IPS DF 4.7 (cell line): ENCODE measurements at regions not wholly inside any gene's neighbourhood (a gene's known extent, or its start where the extent isn't known, plus 50 kb on each side); places are given as distances from the start of the nearest gene placed in this dataset.
"Not testable (repeated sequence)": the region's sequence is repeated elsewhere in the genome, so short reads cannot be mapped to it uniquely, and the experiment has no call there.

Experiments used
- DNase-seq: peaks from one replicate; pipeline ENCODE4 v3.0.0-alpha.2; 2013; ENCODE audit warnings: low spot score; ENCODE audit errors: extremely low read depth

GRCh38 chr6:81969011-81969410, 216.5 kb upstream of the TENT5A start:
- no peak for DNase-seq

GRCh38 chr6:81966968-81967367, 214.5 kb upstream of the TENT5A start:
- DNase-seq: no peak

- no peak for DNase-seq
Measured at GRCh38 chr6:81962198-81962597, 209.7 kb upstream of the TENT5A start.

GRCh38 chr6:81950877-81951276, 198.4 kb upstream of the TENT5A start:
- no peak for DNase-seq

- no peak for DNase-seq
Measured at GRCh38 chr6:81948861-81949260, 196.4 kb upstream of the TENT5A start.

- not testable (repeated sequence) for DNase-seq
Measured at GRCh38 chr6:81948196-81948595, 195.7 kb upstream of the TENT5A start.

GRCh38 chr6:81944661-81945060, 192.2 kb upstream of the TENT5A start:
- DNase-seq: no peak

GRCh38 chr6:81942842-81943241, 190.4 kb upstream of the TENT5A start:
- DNase-seq: not testable (repeated sequence)

- DNase-seq: no peak
Measured at GRCh38 chr6:81942067-81942370, 189.5 kb upstream of the TENT5A start.

GRCh38 chr6:81940451-81940985, 188.0 kb upstream of the TENT5A start:
- DNase-seq: no peak

GRCh38 chr6:81939766-81940165, 187.3 kb upstream of the TENT5A start:
- no peak for DNase-seq

- DNase-seq: no peak
Measured at GRCh38 chr6:81938991-81939732, 186.7 kb upstream of the TENT5A start.

GRCh38 chr6:81938014-81938856, 185.8 kb upstream of the TENT5A start:
- no peak for DNase-seq

GRCh38 chr6:81937296-81937937, 184.9 kb upstream of the TENT5A start:
- DNase-seq: no peak

GRCh38 chr6:81934936-81935335, 182.5 kb upstream of the TENT5A start:
- DNase-seq: no peak

- DNase-seq: no peak
Measured at GRCh38 chr6:81933608-81934051, 181.1 kb upstream of the TENT5A start.

GRCh38 chr6:81933089-81933488, 180.6 kb upstream of the TENT5A start:
- DNase-seq: no peak

- DNase-seq: not testable (repeated sequence)
Measured at GRCh38 chr6:81932448-81932847, 180.0 kb upstream of the TENT5A start.

GRCh38 chr6:81929828-81930227, 177.3 kb upstream of the TENT5A start:
- no peak for DNase-seq

GRCh38 chr6:81925201-81925600, 172.7 kb upstream of the TENT5A start:
- no peak for DNase-seq

GRCh38 chr6:81909981-81910900, 157.8 kb upstream of the TENT5A start:
- DNase-seq: no peak
